ENCODE measurements at regions not wholly inside any gene's neighbourhood (a gene's known extent, or its start where the extent isn't known, plus 50 kb on each side); places are given as distances from the start of the nearest gene placed in this dataset.

- no peak for TF ChIP-seq CTCF (IDR thresholded peaks at IDR 0.05; ENCODE audit: low read depth, low read length)
- no peak for TF ChIP-seq EZH2phosphoT487 (IDR thresholded peaks at IDR 0.05; ENCODE audit: low read depth)
These were observed 272.6 kb upstream of the KCNN2 start for GRCh38 chr5:114089259-114089658.
